ENCODE measurements at regions not wholly inside any gene's neighbourhood (a gene's known extent, or its start where the extent isn't known, plus 50 kb on each side); places are given as distances from the start of the nearest gene placed in this dataset.

- H3K4me3 ChIP-seq (ENCODE audit: low read length in 3 of 3) = no peak overlapping the region
- no peak overlapping the region for H3K27ac ChIP-seq (ENCODE audit: low read depth, low read length)
- H3K9ac ChIP-seq (ENCODE audit: low read depth in 1 of 3, low read length in 3 of 3) = no peak overlapping the region
- H3K4me1 ChIP-seq (ENCODE audit: control insufficient read depth in 3 of 3, insufficient read depth in 3 of 3, low read length in 3 of 3) = peaks cover 0 to 4% (median 0%) of the 10 kb centered on the region in 3 donors
- H3K36me3 ChIP-seq (ENCODE audit: control insufficient read depth in 3 of 3, insufficient read depth in 3 of 3, low read length in 3 of 3) = no peaks in the 10 kb centered on the region
- H3K27me3 ChIP-seq (ENCODE audit: control insufficient read depth in 3 of 3, insufficient read depth in 3 of 3, low read length in 3 of 3) = no peaks in the 10 kb centered on the region
- no peaks in the 10 kb centered on the region for H3K9me3 ChIP-seq (ENCODE audit: control insufficient read depth in 3 of 3, low read length in 3 of 3)
Measured at GRCh38 chr5:159539678-159540077, 209.4 kb upstream of the IL12B start.

GRCh38 chr5:159543326-159543725 is 213.0 kb upstream of the IL12B start:
- Histone ChIP-seq H3K4me3 (ENCODE audit: low read length in 3 of 3) (no peak overlapping the region), H3K27ac (ENCODE audit: low read depth, low read length) (no peak overlapping the region), H3K9me3 (ENCODE audit: control insufficient read depth in 3 of 3, low read length in 3 of 3) (no peaks in the 10 kb centered on the region), H3K27me3 (ENCODE audit: control insufficient read depth in 3 of 3, insufficient read depth in 3 of 3, low read length in 3 of 3) (no peaks in the 10 kb centered on the region), H3K9ac (ENCODE audit: low read depth in 1 of 3, low read length in 3 of 3) (no peak overlapping the region), H3K36me3 (ENCODE audit: control insufficient read depth in 3 of 3, insufficient read depth in 3 of 3, low read length in 3 of 3) (no peaks in the 10 kb centered on the region), H3K4me1 (ENCODE audit: control insufficient read depth in 3 of 3, insufficient read depth in 3 of 3, low read length in 3 of 3) (peaks cover 0 to 4% (median 0%) of the 10 kb centered on the region in 3 donors)

- Histone ChIP-seq H3K9ac (ENCODE audit: low read depth in 1 of 3, low read length in 3 of 3) (no peak overlapping the region), H3K9me3 (ENCODE audit: control insufficient read depth in 3 of 3, low read length in 3 of 3) (no peaks in the 10 kb centered on the region), H3K27ac (ENCODE audit: low read depth, low read length) (no peak overlapping the region), H3K4me1 (ENCODE audit: control insufficient read depth in 3 of 3, insufficient read depth in 3 of 3, low read length in 3 of 3) (peaks cover 0 to 4% (median 0%) of the 10 kb centered on the region in 3 donors), H3K36me3 (ENCODE audit: control insufficient read depth in 3 of 3, insufficient read depth in 3 of 3, low read length in 3 of 3) (no peaks in the 10 kb centered on the region), H3K27me3 (ENCODE audit: control insufficient read depth in 3 of 3, insufficient read depth in 3 of 3, low read length in 3 of 3) (no peaks in the 10 kb centered on the region), H3K4me3 (ENCODE audit: low read length in 3 of 3) (no peak overlapping the region)
Measured at GRCh38 chr5:159545156-159545555, 214.9 kb upstream of the IL12B start.

- no peaks in the 10 kb centered on the region for H3K36me3 ChIP-seq (ENCODE audit: control insufficient read depth in 3 of 3, insufficient read depth in 3 of 3, low read length in 3 of 3)
- no peak overlapping the region for H3K9ac ChIP-seq (ENCODE audit: low read depth in 1 of 3, low read length in 3 of 3)
- H3K27me3 ChIP-seq (ENCODE audit: control insufficient read depth in 3 of 3, insufficient read depth in 3 of 3, low read length in 3 of 3) = no peaks in the 10 kb centered on the region
- H3K27ac ChIP-seq (ENCODE audit: low read depth, low read length) = no peak overlapping the region
- H3K9me3 ChIP-seq (ENCODE audit: control insufficient read depth in 3 of 3, low read length in 3 of 3) = no peaks in the 10 kb centered on the region
- peaks cover 0 to 4% (median 0%) of the 10 kb centered on the region in 3 donors for H3K4me1 ChIP-seq (ENCODE audit: control insufficient read depth in 3 of 3, insufficient read depth in 3 of 3, low read length in 3 of 3)
- H3K4me3 ChIP-seq (ENCODE audit: low read length in 3 of 3) = no peak overlapping the region
Measured at GRCh38 chr5:159547466-159548195, 217.3 kb upstream of the IL12B start.

- peaks cover 0 to 4% (median 0%) of the 10 kb centered on the region in 3 donors for H3K4me1 ChIP-seq (ENCODE audit: control insufficient read depth in 3 of 3, insufficient read depth in 3 of 3, low read length in 3 of 3)
- no peaks in the 10 kb centered on the region for H3K27me3 ChIP-seq (ENCODE audit: control insufficient read depth in 3 of 3, insufficient read depth in 3 of 3, low read length in 3 of 3)
- H3K4me3 ChIP-seq (ENCODE audit: low read length in 3 of 3) = no peak overlapping the region
- H3K36me3 ChIP-seq (ENCODE audit: control insufficient read depth in 3 of 3, insufficient read depth in 3 of 3, low read length in 3 of 3) = no peaks in the 10 kb centered on the region
- H3K27ac ChIP-seq (ENCODE audit: low read depth, low read length) = no peak overlapping the region
- no peaks in the 10 kb centered on the region for H3K9me3 ChIP-seq (ENCODE audit: control insufficient read depth in 3 of 3, low read length in 3 of 3)
- H3K9ac ChIP-seq (ENCODE audit: low read depth in 1 of 3, low read length in 3 of 3) = no peak overlapping the region
Measured at GRCh38 chr5:159548517-159548916, 218.2 kb upstream of the IL12B start.

GRCh38 chr5:159549046-159549445 is 218.8 kb upstream of the IL12B start:
- Histone ChIP-seq H3K4me1 (ENCODE audit: control insufficient read depth in 3 of 3, insufficient read depth in 3 of 3, low read length in 3 of 3) (peaks cover 0 to 4% (median 0%) of the 10 kb centered on the region in 3 donors), H3K27me3 (ENCODE audit: control insufficient read depth in 3 of 3, insufficient read depth in 3 of 3, low read length in 3 of 3) (no peaks in the 10 kb centered on the region), H3K27ac (ENCODE audit: low read depth, low read length) (no peak overlapping the region), H3K9ac (ENCODE audit: low read depth in 1 of 3, low read length in 3 of 3) (no peak overlapping the region), H3K4me3 (ENCODE audit: low read length in 3 of 3) (no peak overlapping the region), H3K36me3 (ENCODE audit: control insufficient read depth in 3 of 3, insufficient read depth in 3 of 3, low read length in 3 of 3) (no peaks in the 10 kb centered on the region), H3K9me3 (ENCODE audit: control insufficient read depth in 3 of 3, low read length in 3 of 3) (no peaks in the 10 kb centered on the region)

- Histone ChIP-seq H3K4me1 (ENCODE audit: control insufficient read depth in 3 of 3, insufficient read depth in 3 of 3, low read length in 3 of 3) (no peaks in the 10 kb centered on the region), H3K36me3 (ENCODE audit: control insufficient read depth in 3 of 3, insufficient read depth in 3 of 3, low read length in 3 of 3) (no peaks in the 10 kb centered on the region), H3K27me3 (ENCODE audit: control insufficient read depth in 3 of 3, insufficient read depth in 3 of 3, low read length in 3 of 3) (no peaks in the 10 kb centered on the region), H3K27ac (ENCODE audit: low read depth, low read length) (no peak overlapping the region), H3K9me3 (ENCODE audit: control insufficient read depth in 3 of 3, low read length in 3 of 3) (no peaks in the 10 kb centered on the region), H3K9ac (ENCODE audit: low read depth in 1 of 3, low read length in 3 of 3) (no peak overlapping the region), H3K4me3 (ENCODE audit: low read length in 3 of 3) (no peak overlapping the region)
Measured at GRCh38 chr5:159550951-159551350, 220.7 kb upstream of the IL12B start.

- Histone ChIP-seq H3K9ac (ENCODE audit: low read depth in 1 of 3, low read length in 3 of 3) (no peak overlapping the region), H3K4me3 (ENCODE audit: low read length in 3 of 3) (no peak overlapping the region), H3K4me1 (ENCODE audit: control insufficient read depth in 3 of 3, insufficient read depth in 3 of 3, low read length in 3 of 3) (no peaks in the 10 kb centered on the region), H3K27ac (ENCODE audit: low read depth, low read length) (no peak overlapping the region), H3K9me3 (ENCODE audit: control insufficient read depth in 3 of 3, low read length in 3 of 3) (no peaks in the 10 kb centered on the region), H3K27me3 (ENCODE audit: control insufficient read depth in 3 of 3, insufficient read depth in 3 of 3, low read length in 3 of 3) (no peaks in the 10 kb centered on the region), H3K36me3 (ENCODE audit: control insufficient read depth in 3 of 3, insufficient read depth in 3 of 3, low read length in 3 of 3) (no peaks in the 10 kb centered on the region)
Measured at GRCh38 chr5:159552751-159553150, 222.5 kb upstream of the IL12B start.

GRCh38 chr5:159553792-159554191 is 223.5 kb upstream of the IL12B start:
- no peaks in the 10 kb centered on the region for H3K9me3 ChIP-seq (ENCODE audit: control insufficient read depth in 3 of 3, low read length in 3 of 3)
- no peaks in the 10 kb centered on the region for H3K36me3 ChIP-seq (ENCODE audit: control insufficient read depth in 3 of 3, insufficient read depth in 3 of 3, low read length in 3 of 3)
- no peaks in the 10 kb centered on the region for H3K4me1 ChIP-seq (ENCODE audit: control insufficient read depth in 3 of 3, insufficient read depth in 3 of 3, low read length in 3 of 3)
- no peak overlapping the region for H3K9ac ChIP-seq (ENCODE audit: low read depth in 1 of 3, low read length in 3 of 3)
- H3K4me3 ChIP-seq (ENCODE audit: low read length in 3 of 3) = no peak overlapping the region
- no peaks in the 10 kb centered on the region for H3K27me3 ChIP-seq (ENCODE audit: control insufficient read depth in 3 of 3, insufficient read depth in 3 of 3, low read length in 3 of 3)
- no peak overlapping the region for H3K27ac ChIP-seq (ENCODE audit: low read depth, low read length)

- H3K27ac ChIP-seq (ENCODE audit: low read depth, low read length) = no peak overlapping the region
Measured at GRCh38 chr5:159555084-159555483, 224.8 kb upstream of the IL12B start.

More at GRCh38 chr5:159555084-159555483, 224.8 kb upstream of the IL12B start:
- Histone ChIP-seq H3K9me3 (ENCODE audit: control insufficient read depth in 3 of 3, low read length in 3 of 3) (no peaks in the 10 kb centered on the region), H3K9ac (ENCODE audit: low read depth in 1 of 3, low read length in 3 of 3) (no peak overlapping the region), H3K4me1 (ENCODE audit: control insufficient read depth in 3 of 3, insufficient read depth in 3 of 3, low read length in 3 of 3) (no peaks in the 10 kb centered on the region), H3K36me3 (ENCODE audit: control insufficient read depth in 3 of 3, insufficient read depth in 3 of 3, low read length in 3 of 3) (no peaks in the 10 kb centered on the region), H3K4me3 (ENCODE audit: low read length in 3 of 3) (no peak overlapping the region), H3K27me3 (ENCODE audit: control insufficient read depth in 3 of 3, insufficient read depth in 3 of 3, low read length in 3 of 3) (peaks cover 0 to 3% (median 0%) of the 10 kb centered on the region in 3 donors)

Measured in skeletal muscle tissue (tissue), 3 donors.